Liver (tissue), 8 donors: ENCODE measurements at regions not wholly inside any gene's neighbourhood (a gene's known extent, or its start where the extent isn't known, plus 50 kb on each side); places are given as distances from the start of the nearest gene placed in this dataset.
"Not testable (repeated sequence)": the region's sequence is repeated elsewhere in the genome, so short reads cannot be mapped to it uniquely, and the experiment has no call there.

ENCODE experiments used
- DNase-seq: peaks from one replicate; pipeline ENCODE4 v3.0.0-alpha.2; 2017; ENCODE audit warnings: low spot score
- H3K27ac ChIP-seq, 2 donors: one replicate each; pipeline ENCODE4 v1.7.0; 2013; ENCODE audit warnings: inconsistent platforms in 2 of 2, low read length in 2 of 2, control low read depth in 1 of 2, low read depth in 1 of 2, mild to moderate bottlenecking in 1 of 2
- H3K27me3 ChIP-seq, 4 donors: one replicate each; pipeline versions ENCODE4 v1.6.1 to v1.7.0; 2013; ENCODE audit warnings: low read length in 3 of 4, inconsistent platforms in 1 of 4, mild to moderate bottlenecking in 1 of 4, moderate library complexity in 1 of 4; ENCODE audit not compliant: control insufficient read depth in 4 of 4, insufficient read depth in 4 of 4
- H3K36me3 ChIP-seq, 4 donors: one replicate each; pipeline versions ENCODE4 v1.6.1 to v1.7.0; 2013; ENCODE audit warnings: low read length in 3 of 4, mild to moderate bottlenecking in 3 of 4, low read depth in 1 of 4, moderate library complexity in 1 of 4; ENCODE audit not compliant: control insufficient read depth in 4 of 4, insufficient read depth in 3 of 4
- H3K4me1 ChIP-seq, 4 donors: one replicate each; pipeline versions ENCODE4 v1.6.1 to v1.7.0; 2013; ENCODE audit warnings: low read length in 3 of 4, mild to moderate bottlenecking in 3 of 4, moderate library complexity in 1 of 4; ENCODE audit not compliant: control insufficient read depth in 4 of 4, insufficient read depth in 4 of 4
- H3K4me3 ChIP-seq, 3 donors: one replicate each; pipeline versions ENCODE4 v1.6.1 to v1.7.0; 2013; ENCODE audit warnings: low read length in 3 of 3, control low read depth in 1 of 3, low read depth in 1 of 3, mild to moderate bottlenecking in 1 of 3
- H3K9ac ChIP-seq, 2 donors: one replicate each; pipeline ENCODE4 v1.7.0; 2013; ENCODE audit warnings: low read length in 2 of 2, mild to moderate bottlenecking in 2 of 2, moderate library complexity in 2 of 2, control low read depth in 1 of 2, low read depth in 1 of 2
- H3K9me3 ChIP-seq, 4 donors: one replicate each; pipeline versions ENCODE4 v1.6.1 to v1.7.0; 2013; ENCODE audit warnings: low read length in 3 of 4; ENCODE audit not compliant: control insufficient read depth in 4 of 4
- EGR1 ChIP-seq, 2 donors: IDR thresholded peaks; 2 replicates each; pipeline ENCODE4 v1.6.1; 2016 to 2018; ENCODE audit warnings: antibody characterized with exemption in 2 of 2, low read depth in 2 of 2
- FOXA1 ChIP-seq: IDR thresholded peaks from 2 replicates; pipeline ENCODE4 v1.6.1; 2016; ENCODE audit warnings: antibody characterized with exemption
- FOXA2 ChIP-seq: IDR thresholded peaks from 2 replicates; pipeline ENCODE4 v1.6.1; 2016; ENCODE audit warnings: antibody characterized with exemption
- GABPA ChIP-seq, 2 donors: IDR thresholded peaks in 1 of 2; conservative IDR thresholded peaks in 1 of 2; 2 replicates each; pipeline ENCODE4 v1.6.1; 2016; ENCODE audit warnings: antibody characterized with exemption in 2 of 2, mild to moderate bottlenecking in 1 of 2, moderate library complexity in 1 of 2
- HNF4A ChIP-seq, 2 donors: conservative IDR thresholded peaks; 2 replicates each; pipeline ENCODE4 v1.6.1; 2016; ENCODE audit warnings: antibody characterized with exemption in 2 of 2, mild to moderate bottlenecking in 2 of 2
- HNF4G ChIP-seq: IDR thresholded peaks from 2 replicates; pipeline ENCODE4 v1.6.1; 2016; ENCODE audit warnings: antibody characterized with exemption
- JUND ChIP-seq, 2 donors: IDR thresholded peaks; 2 replicates each; pipeline ENCODE4 v1.6.1; 2016; ENCODE audit warnings: antibody characterized with exemption in 2 of 2
- NR2F2 ChIP-seq: IDR thresholded peaks from 2 replicates; pipeline ENCODE4 v1.6.1; 2016; ENCODE audit warnings: antibody characterized with exemption
- RXRA ChIP-seq, 2 donors: IDR thresholded peaks; 2 replicates each; pipeline ENCODE4 v1.6.1; 2017 to 2018; ENCODE audit warnings: antibody characterized with exemption in 2 of 2, mild to moderate bottlenecking in 1 of 2
- SP1 ChIP-seq: IDR thresholded peaks from 2 replicates; pipeline ENCODE4 v1.6.1; 2018; ENCODE audit warnings: antibody characterized with exemption, mild to moderate bottlenecking
- TAF1 ChIP-seq: conservative IDR thresholded peaks from 2 replicates; pipeline ENCODE4 v1.6.1; 2016; ENCODE audit warnings: antibody characterized with exemption, mild to moderate bottlenecking
- YY1 ChIP-seq: IDR thresholded peaks from 2 replicates; pipeline ENCODE4 v1.6.1; 2016; ENCODE audit warnings: antibody characterized with exemption, mild to moderate bottlenecking
- WGBS: extraction: QIAGEN DNeasy Blood & Tissue Kit; methylation state at CpG from one replicate; pipeline ENCODE4 v1.1.7; 2013; 5-methylcytosine and 5-hydroxymethylcytosine counted together
- TF ChIP-seq, protein P1 (sequence below): IDR thresholded peaks from 2 replicates; pipeline ENCODE4 v1.6.1; 2016; ENCODE audit warnings: antibody characterized with exemption
- TF ChIP-seq, protein P2 (sequence below): fragments of 150-350 bp; IDR thresholded peaks from 2 replicates; pipeline ENCODE4 v1.5.1; 2017; ENCODE audit warnings: improper control_type of control experiment, low read depth, low read length; ENCODE audit not compliant: missing input control
- TF ChIP-seq, protein P3 (sequence below): IDR thresholded peaks from 2 replicates; pipeline ENCODE4 v1.6.1; 2016; ENCODE audit warnings: antibody characterized with exemption, mild to moderate bottlenecking
- TF ChIP-seq, protein P4 (sequence below): IDR thresholded peaks from 2 replicates; pipeline ENCODE4 v1.6.1; 2016; ENCODE audit warnings: antibody characterized with exemption
- TF ChIP-seq, protein P5 (sequence below): IDR thresholded peaks from 2 replicates; pipeline ENCODE4 v1.6.1; 2016; ENCODE audit warnings: antibody characterized with exemption
- donor health status: healthy.
- donor health status: healthy.
- donor health status: healthy.
- donor health status: healthy.
- donor health status: healthy.

DNA sequence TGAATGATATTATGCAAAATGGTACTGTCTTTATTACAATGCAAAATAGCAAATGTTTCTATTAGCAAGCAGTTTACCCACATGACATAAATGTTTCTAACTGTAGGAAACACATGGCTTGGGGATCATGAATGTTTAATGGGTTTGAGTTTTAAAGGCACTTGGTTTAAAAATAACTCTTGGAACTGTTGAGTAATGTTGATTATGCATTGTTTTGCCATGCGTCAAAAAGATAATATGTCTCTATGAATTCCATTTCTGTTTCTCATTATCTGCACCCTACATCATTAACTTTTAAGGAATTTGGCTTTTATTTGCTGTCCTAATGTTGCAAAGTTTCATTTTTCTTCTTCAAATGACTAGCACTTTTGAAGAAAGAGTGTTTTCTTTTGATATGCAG, 1355.5 kb downstream of the SUCLG1 start:
- DNase-seq, result no peak
- peaks cover 0 to 2% (median 0%) of the 10 kb centered on the region in 4 donors for H3K27me3 ChIP-seq
- H3K27ac ChIP-seq, result no peak overlapping the region
- no peaks in the 10 kb centered on the region for H3K4me1 ChIP-seq
- H3K4me3 ChIP-seq, result no peak overlapping the region
- no peaks in the 10 kb centered on the region for H3K9me3 ChIP-seq
- TF ChIP-seq, protein P1, sequence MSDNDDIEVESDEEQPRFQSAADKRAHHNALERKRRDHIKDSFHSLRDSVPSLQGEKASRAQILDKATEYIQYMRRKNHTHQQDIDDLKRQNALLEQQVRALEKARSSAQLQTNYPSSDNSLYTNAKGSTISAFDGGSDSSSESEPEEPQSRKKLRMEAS, result no peak
- TF ChIP-seq FOXA2, result no peak
- TF ChIP-seq HNF4A (conservative IDR thresholded peaks at IDR 0.05), result no peak
- TF ChIP-seq TAF1, result no peak
- no peak for TF ChIP-seq HNF4G
- TF ChIP-seq YY1, result no peak
- TF ChIP-seq NR2F2, result no peak
- TF ChIP-seq EGR1 (IDR thresholded peaks at IDR 0.05; ENCODE audit: low read depth in 2 of 2), result no peak
- no peaks in the 10 kb centered on the region for H3K36me3 ChIP-seq
- no peak overlapping the region for H3K9ac ChIP-seq
- 63% methylated on average over 1 of the region's 1 CpG for WGBS

DNA sequence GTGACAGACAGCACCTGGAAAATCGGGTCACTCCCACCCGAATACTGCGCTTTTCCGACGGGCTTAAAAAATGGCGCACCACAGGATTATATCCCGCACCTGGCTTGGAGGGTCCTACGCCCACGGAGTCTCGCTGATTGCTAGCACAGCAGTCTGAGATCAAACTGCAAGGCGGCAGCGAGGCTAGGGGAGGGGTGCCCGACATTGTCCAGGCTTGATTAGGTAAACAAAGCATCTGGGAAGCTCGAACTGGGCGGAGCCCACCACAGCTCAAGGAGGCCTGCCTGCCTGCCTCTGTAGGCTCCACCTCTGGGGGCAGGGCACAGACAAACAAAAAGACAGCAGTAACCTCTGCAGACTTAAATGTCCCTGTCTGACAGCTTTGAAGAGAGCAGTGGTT, 1370.0 kb downstream of the SUCLG1 start:
- WGBS, result 87% methylated on average over 15 of the region's 15 CpGs
- not testable (repeated sequence) for H3K4me1 ChIP-seq, H3K4me3 ChIP-seq, H3K9me3 ChIP-seq, H3K36me3 ChIP-seq, H3K27ac ChIP-seq, DNase-seq, H3K9ac ChIP-seq, H3K27me3 ChIP-seq

DNA sequence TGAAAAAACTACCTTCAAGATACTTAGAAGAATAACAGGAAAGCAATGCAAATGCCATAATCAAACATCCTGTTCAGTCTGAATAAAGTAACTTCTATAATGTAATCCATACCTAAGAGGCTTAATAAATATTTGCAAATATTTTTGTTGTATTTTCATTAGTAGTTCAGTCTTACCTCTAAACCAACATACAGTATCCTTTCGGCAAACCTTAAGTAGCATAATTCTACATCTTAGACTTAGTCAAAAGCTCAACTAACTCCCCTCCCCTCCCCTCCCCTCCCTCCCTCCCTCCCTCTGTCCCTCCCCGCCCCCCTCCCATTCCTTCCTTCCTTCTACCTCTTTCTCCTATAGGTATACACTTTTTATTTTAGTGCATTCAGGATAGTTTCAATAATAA, 1373.2 kb downstream of the SUCLG1 start:
- DNase-seq, result no peak
- no peak overlapping the region for H3K4me3 ChIP-seq
- no peaks in the 10 kb centered on the region for H3K27me3 ChIP-seq
- TF ChIP-seq RXRA (IDR thresholded peaks at IDR 0.05), result no peak
- no peak for TF ChIP-seq TAF1
- no peak for TF ChIP-seq FOXA1
- no peak for TF ChIP-seq SP1
- TF ChIP-seq GABPA (IDR thresholded peaks at IDR 0.05 in 1 of 2, conservative IDR thresholded peaks at IDR 0.05 in 1 of 2), result no peak
- no peak for TF ChIP-seq YY1
- TF ChIP-seq, protein P2, sequence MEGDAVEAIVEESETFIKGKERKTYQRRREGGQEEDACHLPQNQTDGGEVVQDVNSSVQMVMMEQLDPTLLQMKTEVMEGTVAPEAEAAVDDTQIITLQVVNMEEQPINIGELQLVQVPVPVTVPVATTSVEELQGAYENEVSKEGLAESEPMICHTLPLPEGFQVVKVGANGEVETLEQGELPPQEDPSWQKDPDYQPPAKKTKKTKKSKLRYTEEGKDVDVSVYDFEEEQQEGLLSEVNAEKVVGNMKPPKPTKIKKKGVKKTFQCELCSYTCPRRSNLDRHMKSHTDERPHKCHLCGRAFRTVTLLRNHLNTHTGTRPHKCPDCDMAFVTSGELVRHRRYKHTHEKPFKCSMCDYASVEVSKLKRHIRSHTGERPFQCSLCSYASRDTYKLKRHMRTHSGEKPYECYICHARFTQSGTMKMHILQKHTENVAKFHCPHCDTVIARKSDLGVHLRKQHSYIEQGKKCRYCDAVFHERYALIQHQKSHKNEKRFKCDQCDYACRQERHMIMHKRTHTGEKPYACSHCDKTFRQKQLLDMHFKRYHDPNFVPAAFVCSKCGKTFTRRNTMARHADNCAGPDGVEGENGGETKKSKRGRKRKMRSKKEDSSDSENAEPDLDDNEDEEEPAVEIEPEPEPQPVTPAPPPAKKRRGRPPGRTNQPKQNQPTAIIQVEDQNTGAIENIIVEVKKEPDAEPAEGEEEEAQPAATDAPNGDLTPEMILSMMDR, result no peak
- no peak for TF ChIP-seq NR2F2
- TF ChIP-seq, protein P3, sequence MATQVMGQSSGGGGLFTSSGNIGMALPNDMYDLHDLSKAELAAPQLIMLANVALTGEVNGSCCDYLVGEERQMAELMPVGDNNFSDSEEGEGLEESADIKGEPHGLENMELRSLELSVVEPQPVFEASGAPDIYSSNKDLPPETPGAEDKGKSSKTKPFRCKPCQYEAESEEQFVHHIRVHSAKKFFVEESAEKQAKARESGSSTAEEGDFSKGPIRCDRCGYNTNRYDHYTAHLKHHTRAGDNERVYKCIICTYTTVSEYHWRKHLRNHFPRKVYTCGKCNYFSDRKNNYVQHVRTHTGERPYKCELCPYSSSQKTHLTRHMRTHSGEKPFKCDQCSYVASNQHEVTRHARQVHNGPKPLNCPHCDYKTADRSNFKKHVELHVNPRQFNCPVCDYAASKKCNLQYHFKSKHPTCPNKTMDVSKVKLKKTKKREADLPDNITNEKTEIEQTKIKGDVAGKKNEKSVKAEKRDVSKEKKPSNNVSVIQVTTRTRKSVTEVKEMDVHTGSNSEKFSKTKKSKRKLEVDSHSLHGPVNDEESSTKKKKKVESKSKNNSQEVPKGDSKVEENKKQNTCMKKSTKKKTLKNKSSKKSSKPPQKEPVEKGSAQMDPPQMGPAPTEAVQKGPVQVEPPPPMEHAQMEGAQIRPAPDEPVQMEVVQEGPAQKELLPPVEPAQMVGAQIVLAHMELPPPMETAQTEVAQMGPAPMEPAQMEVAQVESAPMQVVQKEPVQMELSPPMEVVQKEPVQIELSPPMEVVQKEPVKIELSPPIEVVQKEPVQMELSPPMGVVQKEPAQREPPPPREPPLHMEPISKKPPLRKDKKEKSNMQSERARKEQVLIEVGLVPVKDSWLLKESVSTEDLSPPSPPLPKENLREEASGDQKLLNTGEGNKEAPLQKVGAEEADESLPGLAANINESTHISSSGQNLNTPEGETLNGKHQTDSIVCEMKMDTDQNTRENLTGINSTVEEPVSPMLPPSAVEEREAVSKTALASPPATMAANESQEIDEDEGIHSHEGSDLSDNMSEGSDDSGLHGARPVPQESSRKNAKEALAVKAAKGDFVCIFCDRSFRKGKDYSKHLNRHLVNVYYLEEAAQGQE, result no peak
- no peak for TF ChIP-seq HNF4A (conservative IDR thresholded peaks at IDR 0.05)
- no peak for TF ChIP-seq JUND (IDR thresholded peaks at IDR 0.05)
- TF ChIP-seq, protein P4, sequence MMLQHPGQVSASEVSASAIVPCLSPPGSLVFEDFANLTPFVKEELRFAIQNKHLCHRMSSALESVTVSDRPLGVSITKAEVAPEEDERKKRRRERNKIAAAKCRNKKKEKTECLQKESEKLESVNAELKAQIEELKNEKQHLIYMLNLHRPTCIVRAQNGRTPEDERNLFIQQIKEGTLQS, result no peak
- no peak for TF ChIP-seq FOXA2
- TF ChIP-seq, protein P5, sequence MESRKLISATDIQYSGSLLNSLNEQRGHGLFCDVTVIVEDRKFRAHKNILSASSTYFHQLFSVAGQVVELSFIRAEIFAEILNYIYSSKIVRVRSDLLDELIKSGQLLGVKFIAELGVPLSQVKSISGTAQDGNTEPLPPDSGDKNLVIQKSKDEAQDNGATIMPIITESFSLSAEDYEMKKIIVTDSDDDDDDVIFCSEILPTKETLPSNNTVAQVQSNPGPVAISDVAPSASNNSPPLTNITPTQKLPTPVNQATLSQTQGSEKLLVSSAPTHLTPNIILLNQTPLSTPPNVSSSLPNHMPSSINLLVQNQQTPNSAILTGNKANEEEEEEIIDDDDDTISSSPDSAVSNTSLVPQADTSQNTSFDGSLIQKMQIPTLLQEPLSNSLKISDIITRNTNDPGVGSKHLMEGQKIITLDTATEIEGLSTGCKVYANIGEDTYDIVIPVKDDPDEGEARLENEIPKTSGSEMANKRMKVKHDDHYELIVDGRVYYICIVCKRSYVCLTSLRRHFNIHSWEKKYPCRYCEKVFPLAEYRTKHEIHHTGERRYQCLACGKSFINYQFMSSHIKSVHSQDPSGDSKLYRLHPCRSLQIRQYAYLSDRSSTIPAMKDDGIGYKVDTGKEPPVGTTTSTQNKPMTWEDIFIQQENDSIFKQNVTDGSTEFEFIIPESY, result no peak
- no peak overlapping the region for H3K9ac ChIP-seq
- 88% methylated on average over 2 of the region's 2 CpGs for WGBS
- H3K9me3 ChIP-seq, result no peaks in the 10 kb centered on the region
- no peaks in the 10 kb centered on the region for H3K4me1 ChIP-seq
- no peak overlapping the region for H3K27ac ChIP-seq
- no peaks in the 10 kb centered on the region for H3K36me3 ChIP-seq
